Activated CD8-positive, alpha-beta memory T cell treated with anti-CD3 and anti-CD28 coated beads, Interleukin-2, amount 50 U/mL, for 24 hours (primary cell): ENCODE measurements at regions not wholly inside any gene's neighbourhood (a gene's known extent, or its start where the extent isn't known, plus 50 kb on each side); places are given as distances from the start of the nearest gene placed in this dataset.

ENCODE experiments used
- DNase-seq: peaks from one replicate; pipeline ENCODE4 v3.0.0-alpha.2; 2020; ENCODE audit errors: extremely low read depth

DNA sequence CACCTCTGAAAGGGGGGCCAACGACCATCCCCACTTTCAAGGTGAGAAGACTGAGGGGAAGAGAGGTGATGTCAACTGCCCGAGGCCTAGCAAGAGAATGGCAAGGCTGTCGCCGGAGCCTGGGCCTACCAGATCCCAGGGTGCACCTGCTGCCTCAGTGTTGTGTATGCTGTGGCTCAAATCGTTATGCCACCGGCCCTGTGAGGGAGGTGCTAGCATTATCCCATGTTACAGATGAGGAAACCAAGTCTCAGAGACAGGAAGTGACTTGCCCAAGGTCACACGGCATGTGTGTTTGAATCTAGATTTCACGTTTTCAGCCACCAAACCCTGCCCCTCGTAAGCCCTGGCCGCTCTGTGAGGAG lies 152.5 kb downstream of the CEBPB start:
- no peak for DNase-seq

DNA sequence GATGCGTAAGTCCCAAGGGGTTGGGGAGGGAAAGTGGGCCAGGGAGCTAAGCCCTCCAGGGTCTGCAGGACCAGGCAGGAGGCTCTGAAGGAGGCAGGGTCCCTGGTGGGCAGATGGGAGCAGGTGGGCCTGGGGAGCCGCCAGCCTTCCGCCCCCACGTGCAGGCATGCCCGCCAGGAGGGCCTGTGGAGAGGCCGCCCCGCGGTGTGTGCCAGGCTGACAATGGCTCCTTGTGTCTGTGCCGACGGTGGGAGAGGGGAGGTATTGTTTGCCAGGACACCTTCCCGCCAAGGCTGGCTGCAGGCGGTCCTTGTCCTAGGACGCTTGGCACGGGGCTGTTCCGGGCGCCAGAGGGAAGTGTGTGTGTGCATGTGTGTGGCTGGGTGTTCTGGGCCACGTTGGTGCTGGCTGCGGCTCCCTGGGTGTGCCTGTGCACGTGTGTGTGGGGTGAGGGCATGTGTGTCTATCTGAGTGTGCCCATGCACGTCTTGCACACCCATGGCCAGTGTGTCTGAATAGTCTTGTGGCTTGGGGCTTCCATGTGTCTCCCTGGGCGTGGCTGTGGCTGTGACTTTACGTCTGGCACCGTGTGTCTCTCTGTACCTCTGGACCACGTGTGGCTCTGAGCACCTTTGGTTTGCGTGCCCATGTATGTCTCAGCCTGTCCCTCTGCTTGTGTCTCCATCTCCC lies 153.0 kb downstream of the CEBPB start:
- no peak for DNase-seq

DNA sequence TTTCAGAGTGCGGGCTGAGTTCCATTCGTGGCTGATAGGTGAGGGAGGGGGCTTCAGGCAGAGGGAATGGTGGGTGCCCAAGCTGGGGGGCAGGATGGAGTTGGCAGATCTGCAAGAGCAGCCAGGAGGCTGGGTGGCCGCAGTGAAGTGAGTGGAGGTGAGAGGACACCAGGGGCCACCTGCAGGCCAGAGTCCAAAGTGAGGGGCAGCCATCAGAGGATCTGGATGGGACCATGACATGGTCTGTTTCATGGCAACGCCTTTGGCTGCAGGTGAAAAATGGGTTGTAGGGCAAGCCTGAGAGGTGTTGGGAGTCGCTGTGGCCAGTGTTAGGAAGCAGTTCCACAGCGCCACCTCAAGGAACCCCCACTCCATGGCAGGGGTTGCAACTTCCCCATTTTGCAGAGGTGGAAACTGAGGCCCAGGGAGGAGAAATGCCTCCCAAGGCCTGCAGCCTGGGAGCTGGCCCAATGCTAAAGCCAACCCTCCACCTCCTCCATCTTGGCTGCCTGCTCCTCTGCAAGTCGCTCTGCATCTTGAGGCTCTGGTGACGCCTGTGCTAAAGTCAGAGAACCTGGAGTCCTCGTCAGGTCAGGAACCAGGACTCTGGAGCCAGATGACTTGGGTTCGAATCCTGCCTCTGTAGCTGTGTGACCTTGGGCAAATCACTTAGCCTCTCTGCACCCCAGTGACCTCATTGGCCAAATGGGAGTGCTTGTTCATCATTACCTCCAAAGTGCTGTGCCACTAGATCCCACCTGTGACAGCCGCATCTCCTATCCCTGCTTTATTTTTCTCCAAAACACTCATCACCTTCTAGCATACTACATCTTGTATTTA lies 153.8 kb downstream of the CEBPB start:
- no peak for DNase-seq

DNA sequence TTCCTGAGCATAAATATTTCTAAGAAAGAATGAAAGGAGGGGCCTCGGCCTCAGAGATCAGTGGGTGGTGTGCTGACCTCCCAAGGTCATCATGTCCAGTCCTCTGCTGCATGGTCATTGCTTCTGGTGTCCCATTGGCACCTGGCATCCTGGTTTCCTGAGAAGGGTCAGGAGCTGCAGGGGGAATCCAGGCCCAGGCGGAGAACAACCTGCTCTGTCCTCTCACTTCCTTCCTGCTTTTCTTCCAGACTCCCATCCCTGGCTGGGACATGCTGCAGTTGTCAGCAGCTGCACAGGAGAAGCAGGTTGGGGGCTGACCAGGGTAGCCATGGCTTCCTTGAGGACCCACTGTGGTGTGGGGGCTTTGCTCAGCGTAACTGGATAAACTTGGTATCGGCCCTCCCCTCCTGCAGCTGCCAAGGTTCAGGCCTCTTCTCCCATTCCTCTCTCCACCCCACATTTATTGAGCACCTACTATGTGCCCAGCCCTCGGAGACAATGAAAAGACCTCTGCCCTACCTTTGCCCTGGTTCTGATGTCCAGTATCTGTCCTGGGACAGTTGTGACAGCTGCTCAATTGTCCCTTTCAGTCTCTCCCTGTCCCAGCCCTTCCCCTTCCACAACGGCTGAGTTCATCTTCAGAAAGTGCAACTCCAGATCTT lies 155.2 kb downstream of the CEBPB start:
- no peak for DNase-seq

DNA sequence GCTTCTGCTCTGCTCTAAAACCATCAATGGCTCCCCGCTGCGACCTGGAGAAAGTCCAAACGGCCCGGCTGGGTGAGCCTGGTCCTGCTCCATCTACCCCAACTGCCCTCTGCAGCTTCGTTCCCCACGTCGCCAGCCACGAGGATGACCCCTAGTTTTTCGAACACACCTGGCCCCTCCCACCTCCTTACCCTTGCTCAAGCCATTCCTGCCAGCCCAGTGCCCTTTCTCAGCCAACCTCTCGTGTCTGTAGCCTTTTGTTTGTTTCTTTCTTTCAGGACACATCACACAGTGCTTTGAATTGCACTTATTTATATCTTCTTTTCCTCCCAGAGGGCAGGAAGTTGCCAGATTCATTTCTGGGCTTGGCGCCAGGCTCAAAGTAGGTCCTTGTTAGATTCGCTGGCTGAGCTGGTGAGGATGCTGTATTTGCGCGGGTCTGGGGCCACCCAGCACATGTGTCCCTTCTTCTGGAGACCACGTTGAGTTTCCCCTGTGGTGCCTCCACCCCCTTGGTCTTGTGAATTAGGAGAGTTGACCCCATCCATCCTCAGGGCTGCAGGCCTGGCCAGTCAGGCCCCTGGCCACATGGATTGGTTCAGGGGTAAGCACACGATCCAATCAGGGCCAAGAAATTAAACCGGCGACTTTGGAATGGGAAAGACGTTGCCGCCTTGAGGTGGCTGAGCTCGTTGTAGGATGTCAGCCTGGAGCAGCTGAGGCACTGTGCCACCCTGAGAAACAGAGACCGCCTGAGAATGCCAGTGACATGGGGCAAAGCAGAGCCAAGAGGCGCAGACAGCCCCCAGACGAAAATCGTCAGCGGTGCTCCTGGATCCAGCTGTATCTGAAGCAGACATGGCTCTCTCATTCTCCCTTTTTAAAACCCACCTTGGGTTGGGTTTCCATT lies 156.0 kb downstream of the CEBPB start:
- no peak for DNase-seq

DNA sequence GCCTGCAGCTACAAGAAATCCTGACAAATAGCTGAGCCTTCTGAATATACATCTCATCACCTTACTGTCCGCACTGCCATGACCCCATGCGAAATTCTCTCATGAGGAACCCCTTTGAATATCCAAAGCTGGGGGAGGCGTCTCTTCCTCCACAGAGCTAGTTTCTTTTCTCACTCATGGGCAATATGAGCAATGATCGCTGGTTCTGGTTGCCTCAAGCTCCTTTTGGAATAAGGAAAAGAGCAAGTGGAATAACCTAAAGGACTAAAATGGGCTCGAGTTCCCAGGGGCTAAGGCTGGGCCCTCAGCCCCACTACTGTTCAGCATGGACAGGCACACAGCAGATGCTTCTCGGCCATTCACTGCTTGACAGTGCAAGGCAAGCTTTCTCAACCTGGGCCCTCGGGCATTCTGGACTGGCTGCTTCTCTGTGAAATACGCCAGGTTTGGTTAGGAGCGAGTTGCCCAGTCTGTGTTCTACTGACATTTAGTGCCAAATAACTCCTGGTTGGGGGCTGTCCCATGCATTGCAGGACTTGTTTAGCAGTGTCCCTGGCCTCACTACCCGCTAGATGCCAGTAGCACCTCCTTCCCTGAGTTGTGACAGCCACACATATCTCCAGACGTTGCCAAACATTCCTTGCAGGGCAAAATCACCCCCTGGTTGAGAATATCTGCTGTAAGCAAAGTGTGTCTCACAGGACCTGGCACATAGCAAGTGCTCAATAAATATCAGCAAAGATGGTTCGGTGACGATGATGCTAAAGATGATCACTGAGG lies 156.8 kb downstream of the CEBPB start:
- no peak for DNase-seq

DNA sequence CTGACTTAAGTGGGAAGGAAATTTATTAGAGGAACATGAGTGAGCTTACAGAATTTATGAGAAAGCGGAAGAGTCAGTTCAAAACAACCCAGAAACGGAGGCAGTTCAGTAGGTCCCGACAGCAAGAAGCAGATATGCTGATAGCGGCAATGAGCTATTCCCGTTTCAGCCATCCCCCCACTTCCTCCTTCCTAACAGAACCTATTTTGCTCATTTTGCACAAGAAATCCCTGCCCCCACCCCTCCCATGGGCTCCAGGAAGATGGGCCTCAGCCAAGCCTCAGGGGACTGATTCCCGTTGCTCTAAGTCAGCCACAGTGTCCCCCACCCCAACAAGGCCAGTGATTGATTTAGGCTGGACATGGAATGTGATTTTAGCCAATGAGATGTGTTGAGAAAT lies 157.5 kb downstream of the CEBPB start:
- no peak for DNase-seq

DNA sequence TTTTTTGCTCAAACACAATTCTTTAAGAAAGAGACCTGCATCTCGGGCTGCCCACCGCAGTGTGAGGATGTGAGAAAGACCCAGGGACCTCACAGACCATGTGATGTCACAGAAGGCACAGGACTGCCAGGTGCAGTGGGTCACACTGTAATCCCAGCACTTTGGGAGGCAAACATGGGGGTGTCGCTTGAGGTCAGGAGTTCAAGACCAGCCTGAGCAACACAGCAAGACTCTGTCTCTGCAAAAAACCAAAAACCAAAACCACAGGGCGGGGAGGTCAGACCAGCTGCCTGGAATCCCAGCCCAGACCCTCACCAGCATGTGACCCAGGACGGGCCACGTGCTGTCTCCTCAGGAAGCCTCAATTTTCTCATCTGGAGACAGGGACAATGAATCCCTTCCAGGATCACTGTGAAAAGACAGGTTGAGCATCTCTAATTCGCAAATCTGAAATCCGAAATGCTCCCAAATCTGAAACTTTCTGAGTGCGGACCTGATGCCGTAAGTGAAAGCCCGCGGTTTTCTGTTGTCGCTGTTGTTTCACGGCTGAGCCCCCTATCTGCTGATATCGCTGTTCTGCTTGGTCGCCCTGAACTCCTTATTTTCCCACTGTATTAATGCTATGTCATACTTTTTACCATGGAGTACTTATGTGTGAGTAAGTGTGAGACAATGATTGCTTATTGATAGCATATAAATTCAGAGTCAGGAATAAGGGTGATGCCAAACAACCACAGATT lies 159.5 kb upstream of the PTPN1 start:
- DNase-seq = no peak

DNA sequence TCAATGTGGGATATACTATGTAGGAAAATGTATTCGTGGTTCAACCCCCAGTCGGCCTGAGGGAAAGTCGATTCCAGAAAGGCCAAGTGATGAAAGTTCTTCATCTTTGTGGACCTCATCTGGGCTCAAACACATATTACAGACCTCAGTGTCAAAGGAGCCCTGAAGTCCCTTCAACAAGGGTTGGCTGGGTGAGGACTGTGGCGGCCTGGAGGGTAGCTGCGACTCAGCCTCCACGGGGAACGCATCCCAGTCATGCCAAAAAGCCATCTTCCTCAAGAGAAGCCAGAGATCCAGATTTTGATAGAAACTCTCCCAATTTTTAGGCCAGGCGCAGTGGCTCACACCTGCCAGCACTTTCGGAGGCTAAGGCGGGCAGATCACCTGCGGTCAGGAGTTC lies 158.6 kb upstream of the PTPN1 start:
- no peak for DNase-seq

DNA sequence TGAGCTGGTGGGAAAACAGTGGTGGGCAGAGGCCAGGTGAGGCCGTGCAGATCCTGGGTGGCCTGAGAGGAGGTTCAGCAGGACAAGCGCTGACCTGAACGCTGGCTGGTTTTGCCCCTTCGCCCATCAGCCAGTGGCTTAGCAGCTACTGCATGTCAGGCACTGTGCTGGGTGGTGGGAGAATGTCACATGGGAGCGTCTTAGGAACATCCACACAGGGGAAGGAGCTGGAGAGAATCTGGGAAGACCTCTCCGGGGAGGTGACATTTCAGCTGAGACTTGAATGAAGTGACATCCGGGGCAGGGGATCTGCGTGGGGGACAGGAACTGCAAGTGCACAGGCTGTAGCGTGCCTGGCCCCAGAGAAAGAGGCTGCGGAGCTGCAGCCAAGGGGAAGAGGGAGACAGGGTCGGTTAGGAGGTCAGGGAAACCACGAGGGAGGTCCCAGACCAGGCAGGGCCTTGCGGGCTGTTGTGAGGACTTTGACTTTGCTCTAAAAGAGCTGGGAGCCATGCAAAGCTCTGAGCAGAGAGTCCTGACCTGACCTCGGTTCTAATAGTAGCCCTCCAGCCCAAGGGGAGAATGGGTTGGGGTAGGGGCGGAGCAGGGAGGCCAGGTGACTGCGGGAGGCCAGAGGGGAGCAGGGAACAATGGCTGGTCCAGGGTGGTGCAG lies 156.8 kb upstream of the PTPN1 start:
- DNase-seq = no peak

DNA sequence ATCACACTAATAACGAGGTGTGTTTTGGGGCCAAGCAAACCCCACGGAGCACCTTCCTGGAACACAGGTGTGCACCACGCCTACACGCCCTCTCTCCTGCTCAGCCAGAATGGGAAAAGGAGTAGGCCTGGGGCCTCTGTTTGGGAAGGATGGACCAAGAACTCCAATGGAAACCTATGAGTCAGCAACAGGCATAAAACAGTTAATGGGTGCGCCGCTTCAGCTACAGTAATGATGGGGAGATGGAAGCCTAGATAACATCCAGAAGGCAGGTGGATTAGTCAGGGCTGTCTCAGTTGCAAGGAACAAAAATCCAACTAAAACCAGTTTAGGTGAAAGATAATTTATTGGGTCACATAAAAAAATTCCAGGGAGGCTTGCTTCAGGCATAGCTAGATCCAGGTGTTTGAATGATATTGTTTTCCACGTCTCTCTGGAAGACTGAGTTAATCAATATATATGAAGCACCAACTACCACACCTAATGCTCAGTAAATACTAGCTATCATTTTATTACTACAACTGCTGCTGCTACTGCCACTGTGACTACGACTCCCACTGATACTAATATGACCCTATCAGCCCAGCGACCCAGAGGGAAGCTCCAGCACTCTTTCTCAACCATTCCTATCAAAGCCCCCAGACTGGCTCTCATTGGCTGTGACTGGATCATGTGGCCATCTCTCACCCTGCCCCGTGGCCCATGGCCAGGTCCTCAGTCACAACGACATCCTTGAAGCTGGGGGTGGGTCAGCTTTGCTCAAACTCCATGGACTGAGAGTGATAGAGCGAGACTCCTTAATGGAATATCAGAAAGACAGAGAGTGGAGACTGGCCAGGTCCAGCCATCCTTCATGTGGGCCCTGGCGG lies 155.2 kb upstream of the PTPN1 start:
- no peak for DNase-seq

DNA sequence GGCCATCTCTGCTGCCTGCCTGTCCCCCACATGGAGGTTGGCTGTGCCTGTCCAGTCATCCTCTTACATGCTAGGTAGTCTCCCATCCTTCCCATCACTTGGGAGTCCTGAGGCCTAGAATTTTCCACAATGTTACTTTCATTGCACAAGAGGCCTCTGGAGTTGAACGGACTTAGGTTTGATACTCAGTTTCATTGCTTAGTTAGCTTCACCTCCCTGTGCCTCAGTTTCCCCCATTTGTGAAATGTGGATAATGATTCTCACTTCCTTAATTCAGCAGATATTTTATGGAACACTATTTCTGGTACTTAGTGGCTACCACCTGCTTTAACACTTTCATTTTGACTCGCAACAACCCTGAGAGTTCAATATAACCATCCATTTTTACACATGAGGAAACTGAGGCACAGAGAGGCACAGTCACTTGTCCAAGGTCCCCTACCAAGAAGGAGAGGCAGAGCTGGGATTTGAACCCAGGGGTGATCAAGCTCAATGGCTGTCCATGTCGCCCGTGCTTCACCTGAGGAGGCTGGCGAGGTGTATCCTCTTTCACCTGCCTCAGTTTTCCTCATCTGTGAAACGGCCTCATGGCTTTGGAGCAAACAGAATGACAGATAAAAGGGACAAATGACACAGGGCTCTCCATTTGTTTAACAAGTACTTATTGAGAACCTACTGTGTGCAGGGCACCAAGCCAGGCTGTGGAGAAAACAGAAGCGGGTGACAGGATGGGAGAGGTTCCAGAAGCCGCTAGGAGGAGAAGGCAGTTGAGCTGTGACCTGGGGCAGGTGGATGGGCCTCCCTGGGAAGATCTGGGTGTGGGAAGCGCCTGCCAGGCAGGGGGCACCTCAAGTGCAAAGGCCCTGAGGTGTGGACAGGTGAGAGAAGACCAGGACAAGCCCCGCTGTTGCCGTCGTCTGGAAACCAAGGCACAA lies 154.3 kb upstream of the PTPN1 start:
- DNase-seq = no peak

DNA sequence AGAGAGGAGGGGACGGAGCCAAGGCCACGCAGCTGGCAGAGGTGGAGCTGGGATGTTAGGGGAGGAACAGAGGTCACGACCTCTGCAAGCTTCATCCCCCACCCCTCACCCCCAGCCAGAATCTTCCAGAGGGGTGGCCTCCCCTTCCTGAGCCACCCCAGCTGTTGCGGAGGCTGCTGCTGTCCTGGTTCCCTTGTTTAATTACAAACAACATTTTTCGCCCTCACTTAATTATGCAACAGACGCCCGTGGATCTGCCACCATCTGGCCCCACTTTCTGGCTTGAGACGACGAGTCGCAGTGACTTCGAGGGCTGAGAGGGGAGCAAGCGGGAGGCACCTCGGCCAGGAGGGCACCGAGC lies 153.7 kb upstream of the PTPN1 start:
- DNase-seq = no peak

DNA sequence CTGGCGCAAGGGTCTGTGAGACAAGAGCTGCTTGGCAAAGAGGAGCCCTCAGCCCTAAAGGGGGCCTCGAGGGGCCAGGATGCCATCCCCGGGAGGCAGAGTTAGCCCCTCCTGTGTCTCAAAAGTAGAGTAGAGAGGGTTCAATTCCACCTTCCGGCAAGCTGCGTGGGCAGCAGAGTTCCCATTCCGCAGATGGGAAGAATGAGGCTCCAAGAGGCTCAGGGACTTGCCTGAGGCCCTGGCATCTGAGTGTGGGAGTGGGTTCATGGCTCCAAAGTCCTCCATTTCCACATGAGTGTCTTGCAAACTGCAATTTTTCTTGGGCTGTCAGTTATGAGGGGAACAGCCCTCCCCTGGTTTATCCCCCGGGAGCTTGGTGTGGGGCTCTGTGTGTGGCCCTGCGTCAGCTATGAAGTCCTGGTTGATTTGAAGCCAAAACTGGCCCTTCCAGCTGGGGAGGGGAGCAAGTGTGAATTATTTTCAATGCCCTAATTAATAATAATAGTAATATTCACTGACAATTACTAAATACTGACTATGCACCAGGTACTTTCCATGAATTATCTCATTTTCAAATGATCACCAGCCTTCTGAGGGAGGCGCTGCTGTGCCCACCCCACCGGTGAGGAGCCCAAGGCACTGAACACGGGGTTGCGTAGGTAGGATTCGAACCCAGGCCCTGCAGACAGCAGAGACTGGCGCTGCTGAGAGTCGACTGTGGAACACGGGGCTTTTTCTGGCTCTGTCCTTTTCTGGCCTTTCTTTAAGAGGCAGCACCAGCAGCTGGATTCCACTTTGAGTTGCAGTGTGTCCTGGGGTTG lies 153.0 kb upstream of the PTPN1 start:
- no peak for DNase-seq

DNA sequence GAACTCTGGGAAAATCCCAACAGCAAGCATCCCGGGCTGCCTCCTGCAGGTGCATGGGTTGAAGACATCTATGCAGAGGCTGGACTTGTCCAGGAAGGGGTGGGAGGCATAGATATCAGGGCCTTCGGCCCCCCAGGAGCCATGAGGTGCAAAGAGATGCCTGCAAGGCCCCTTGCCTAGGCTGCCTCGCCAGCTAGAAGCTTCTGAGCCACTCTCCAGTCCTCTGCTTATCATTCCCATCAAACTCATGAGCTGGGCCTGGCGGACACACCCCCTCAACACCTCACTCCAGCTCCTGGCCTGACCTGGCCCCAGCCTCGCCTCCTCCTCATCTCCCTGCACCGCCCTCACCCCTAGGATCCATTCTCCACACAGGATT lies 152.4 kb upstream of the PTPN1 start:
- no peak for DNase-seq

DNA sequence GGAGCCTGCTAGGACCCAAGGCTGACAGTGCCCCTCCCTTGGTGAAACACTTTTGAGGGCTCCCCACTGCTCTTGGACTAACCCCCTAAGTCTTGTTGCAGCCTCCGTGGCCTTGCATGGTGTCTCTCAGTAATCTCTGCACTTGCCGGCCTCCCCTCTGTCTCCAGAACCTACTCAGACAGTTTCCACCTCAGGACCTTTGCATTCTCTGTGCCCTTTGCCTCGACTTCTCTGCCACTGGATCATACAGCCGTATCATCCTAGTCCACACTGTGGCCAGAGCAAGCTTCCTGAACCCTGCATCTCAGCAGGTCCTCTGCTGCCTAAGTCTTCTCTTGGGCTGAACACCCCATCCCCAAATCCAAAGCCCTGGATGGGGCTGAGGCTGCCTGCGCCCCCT lies 152.0 kb upstream of the PTPN1 start:
- no peak for DNase-seq

DNA sequence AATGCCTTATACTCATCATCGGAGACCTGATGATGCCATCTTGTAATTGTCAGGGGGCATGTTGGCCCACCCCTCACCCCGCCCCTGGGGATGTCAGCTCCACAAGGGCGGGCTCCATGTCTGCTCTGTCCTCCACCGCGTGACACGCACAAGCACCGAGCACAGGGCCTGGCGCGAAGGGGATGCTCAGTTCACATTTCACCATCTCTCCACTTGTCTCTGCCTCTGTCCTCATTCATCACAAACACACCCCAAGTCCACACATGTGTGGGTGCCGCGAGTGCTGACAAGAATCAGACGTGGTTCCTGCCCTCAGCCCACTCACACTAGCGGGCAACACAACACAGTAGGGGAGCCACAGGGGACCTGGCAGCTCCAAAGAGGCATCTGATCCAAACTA lies 151.2 kb upstream of the PTPN1 start:
- DNase-seq = no peak
